GM12864 (cell line): ENCODE measurements at regions not wholly inside any gene's neighbourhood (a gene's known extent, or its start where the extent isn't known, plus 50 kb on each side); places are given as distances from the start of the nearest gene placed in this dataset.

Experiments used
- DNase-seq: peaks from one replicate; pipeline ENCODE4 v3.0.0-alpha.2; 2011; ENCODE audit warnings: low read depth
- H3K4me3 ChIP-seq: 2 replicates; pipeline ENCODE4 v1.5.1; 2011; ENCODE audit warnings: mild to moderate bottlenecking, low read depth, low read length, control low read depth
- TF ChIP-seq, protein P1 (sequence below): IDR thresholded peaks from 2 replicates; pipeline ENCODE4 v1.5.1; 2011; ENCODE audit warnings: low read depth, mild to moderate bottlenecking, moderate library complexity, low read length, control low read depth, inconsistent platforms; ENCODE audit errors: missing control alignments

DNA sequence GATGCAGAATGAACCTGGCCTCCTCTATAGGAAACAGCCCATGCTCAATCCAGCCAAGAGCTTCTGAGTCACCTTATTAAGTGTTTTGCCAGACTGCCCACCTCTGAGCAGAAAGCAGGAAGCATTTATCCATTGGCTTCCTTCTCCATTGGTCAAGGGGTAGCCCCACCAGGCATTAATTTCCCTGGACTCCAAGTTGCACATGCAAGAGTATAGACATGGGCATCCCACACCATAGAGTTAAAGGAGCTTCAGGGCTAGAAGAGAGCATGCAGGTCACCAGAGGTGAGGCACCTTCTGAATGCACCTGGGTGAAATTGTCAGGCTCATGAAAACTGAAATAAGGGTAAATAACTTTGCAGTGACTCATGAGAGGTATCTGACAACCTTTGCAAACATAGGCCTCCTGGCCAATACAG is 230.8 kb upstream of the STAC start:
- TF ChIP-seq, protein P1, sequence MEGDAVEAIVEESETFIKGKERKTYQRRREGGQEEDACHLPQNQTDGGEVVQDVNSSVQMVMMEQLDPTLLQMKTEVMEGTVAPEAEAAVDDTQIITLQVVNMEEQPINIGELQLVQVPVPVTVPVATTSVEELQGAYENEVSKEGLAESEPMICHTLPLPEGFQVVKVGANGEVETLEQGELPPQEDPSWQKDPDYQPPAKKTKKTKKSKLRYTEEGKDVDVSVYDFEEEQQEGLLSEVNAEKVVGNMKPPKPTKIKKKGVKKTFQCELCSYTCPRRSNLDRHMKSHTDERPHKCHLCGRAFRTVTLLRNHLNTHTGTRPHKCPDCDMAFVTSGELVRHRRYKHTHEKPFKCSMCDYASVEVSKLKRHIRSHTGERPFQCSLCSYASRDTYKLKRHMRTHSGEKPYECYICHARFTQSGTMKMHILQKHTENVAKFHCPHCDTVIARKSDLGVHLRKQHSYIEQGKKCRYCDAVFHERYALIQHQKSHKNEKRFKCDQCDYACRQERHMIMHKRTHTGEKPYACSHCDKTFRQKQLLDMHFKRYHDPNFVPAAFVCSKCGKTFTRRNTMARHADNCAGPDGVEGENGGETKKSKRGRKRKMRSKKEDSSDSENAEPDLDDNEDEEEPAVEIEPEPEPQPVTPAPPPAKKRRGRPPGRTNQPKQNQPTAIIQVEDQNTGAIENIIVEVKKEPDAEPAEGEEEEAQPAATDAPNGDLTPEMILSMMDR, result no peak
- DNase-seq, result no peak
- H3K4me3 ChIP-seq, result no peak overlapping the region

DNA sequence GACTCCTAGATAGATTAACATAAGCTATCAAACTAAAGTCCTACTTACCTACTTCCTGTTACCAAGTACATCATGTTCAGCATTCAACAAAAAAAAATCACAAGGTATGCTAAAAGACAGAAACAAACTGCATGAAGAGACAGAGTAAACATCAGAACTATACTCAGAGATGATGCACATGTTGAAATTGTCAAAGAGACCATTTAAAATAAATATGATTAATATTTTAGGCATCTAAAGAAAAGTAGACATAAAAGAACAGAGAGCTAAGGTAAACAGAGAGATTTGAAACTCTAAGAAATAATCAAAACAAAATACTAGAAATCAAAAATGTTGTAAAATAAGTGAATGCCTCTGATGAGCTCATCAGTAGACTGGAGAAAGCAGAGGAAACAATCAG is 224.8 kb upstream of the STAC start:
- DNase-seq, result no peak
- TF ChIP-seq, protein P1, result no peak
- no peak overlapping the region for H3K4me3 ChIP-seq

DNA sequence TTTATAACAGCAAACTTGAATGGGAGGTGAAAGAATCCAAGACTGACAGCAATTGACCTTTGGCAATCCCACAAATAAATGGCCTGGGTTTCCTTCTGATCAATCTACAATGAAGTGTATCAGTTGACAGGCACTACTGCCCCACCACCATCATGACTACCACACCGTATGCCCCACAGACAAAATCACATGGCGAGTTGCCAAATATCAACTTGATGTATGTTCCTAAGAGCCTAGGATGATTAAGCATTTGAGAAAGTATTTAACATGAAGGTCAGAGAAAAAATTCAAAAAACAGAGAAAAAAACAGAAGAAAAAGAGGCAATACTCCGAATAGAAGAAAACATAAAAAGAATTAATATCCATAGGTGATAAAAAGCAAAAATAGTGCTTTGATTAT is 215.9 kb upstream of the STAC start:
- H3K4me3 ChIP-seq, result no peak overlapping the region
- DNase-seq, result no peak
- TF ChIP-seq, protein P1, result no peak

DNA sequence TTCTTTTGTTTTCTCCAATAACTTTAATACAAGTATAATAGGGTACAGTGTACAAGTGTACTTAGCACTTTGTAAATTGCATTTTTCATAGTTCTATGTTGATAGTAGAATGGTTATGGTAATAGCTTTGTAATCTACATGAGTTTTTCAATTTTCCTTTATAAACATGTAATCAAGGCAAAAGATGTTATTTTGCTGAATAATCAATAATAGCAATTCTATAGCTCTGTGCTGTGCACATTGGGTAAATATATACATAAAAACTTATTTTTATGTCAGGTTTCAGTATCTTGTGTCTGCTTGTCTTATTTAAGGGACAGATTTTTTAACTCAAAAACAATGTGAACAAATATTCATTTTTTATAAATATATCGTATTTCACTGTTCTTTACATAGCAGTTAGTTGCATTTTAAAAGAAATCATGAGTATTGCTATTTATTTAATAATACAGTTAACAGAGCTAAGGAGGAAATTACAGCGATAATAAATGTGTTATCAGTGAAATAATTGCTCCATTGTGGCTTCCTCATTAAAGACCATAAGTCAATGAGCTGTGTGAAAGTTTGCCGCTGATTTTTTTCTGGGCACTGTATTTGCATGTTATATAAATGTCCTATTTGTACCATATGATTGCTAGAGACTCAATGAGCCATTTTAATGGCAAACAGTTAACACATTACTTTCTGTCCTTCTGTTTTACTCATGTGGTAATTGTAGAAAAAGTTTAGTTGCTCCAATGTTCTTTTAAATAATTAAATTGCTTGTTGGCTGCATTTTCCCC is 214.6 kb upstream of the STAC start:
- TF ChIP-seq, protein P1, result no peak
- H3K4me3 ChIP-seq, result no peak overlapping the region
- no peak for DNase-seq

DNA sequence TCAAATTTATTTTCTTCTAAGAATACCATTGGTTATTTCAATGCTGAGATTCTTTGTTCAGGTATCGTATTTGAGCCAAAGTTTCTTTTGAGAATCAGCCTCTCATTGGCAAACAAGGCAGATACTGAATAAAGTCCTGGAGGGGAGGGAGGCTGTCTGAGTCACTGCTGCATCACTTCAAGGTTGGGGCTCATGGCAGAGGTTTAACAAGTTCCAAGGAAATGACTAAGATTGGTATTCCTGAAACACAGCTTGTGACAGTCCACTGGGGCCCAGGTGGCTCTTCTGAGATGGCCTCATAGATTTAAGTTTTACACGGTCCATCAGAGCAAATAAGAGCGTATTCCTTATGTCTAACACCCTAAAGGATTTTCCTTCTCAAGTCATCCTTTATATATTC is 213.8 kb upstream of the STAC start:
- DNase-seq, result no peak
- TF ChIP-seq, protein P1, result no peak
- H3K4me3 ChIP-seq, result no peak overlapping the region

DNA sequence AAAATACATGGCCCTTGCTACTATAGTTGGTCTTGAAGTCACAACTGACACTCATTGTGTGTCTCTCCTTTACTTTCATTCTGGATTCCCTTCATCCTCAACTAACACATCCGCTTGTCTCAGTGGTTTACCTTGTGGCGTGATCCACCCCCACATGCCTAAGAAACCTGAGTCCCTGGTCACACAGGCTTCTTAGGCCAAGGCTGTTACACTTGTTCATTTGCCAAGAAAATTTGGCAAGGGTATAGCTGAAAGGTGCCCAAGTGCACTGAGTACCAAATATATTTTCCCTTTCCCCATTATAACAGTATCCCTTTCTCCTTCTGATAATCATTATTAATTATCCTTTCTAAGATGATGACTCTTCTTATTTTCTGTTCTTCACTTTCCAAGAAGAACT is 207.6 kb upstream of the STAC start:
- H3K4me3 ChIP-seq, result no peak overlapping the region
- DNase-seq, result no peak
- TF ChIP-seq, protein P1, result no peak
